HepG2 (cell line): ENCODE measurements at regions not wholly inside any gene's neighbourhood (a gene's known extent, or its start where the extent isn't known, plus 50 kb on each side); places are given as distances from the start of the nearest gene placed in this dataset.
A peak's percentile ranks its signal among the peaks of the same experiment; 100 is the strongest.

ENCODE experiments used
- AKAP8 ChIP-seq: sonication (generic); formaldehyde crosslinking; IDR thresholded peaks from 2 replicates; pipeline ENCODE4 v1.5.1; 2020; ENCODE audit warnings: mild to moderate bottlenecking, missing genetic modification reagents
- CREBL2 ChIP-seq: sonication (generic); formaldehyde crosslinking; IDR thresholded peaks from 2 replicates; pipeline ENCODE4 v1.8.1; 2023; ENCODE audit warnings: missing genetic modification reagents, mild to moderate bottlenecking, borderline replicate concordance
- HDAC2 ChIP-seq: sonication (generic); formaldehyde crosslinking; IDR thresholded peaks from 2 replicates; pipeline ENCODE4 v1.4.0; 2020; ENCODE audit warnings: missing genetic modification reagents
- HMG20B ChIP-seq: conservative IDR thresholded peaks from 2 replicates; pipeline ENCODE4 v1.6.1; 2016; ENCODE audit warnings: missing genetic modification reagents, missing compliant biosample characterization
- MED1 ChIP-seq: sonication (generic); formaldehyde crosslinking; IDR thresholded peaks from 2 replicates; pipeline ENCODE4 v1.4.0; 2020; ENCODE audit warnings: missing genetic modification reagents
- SALL1 ChIP-seq: sonication (generic); formaldehyde crosslinking; IDR thresholded peaks from 2 replicates; pipeline ENCODE4 v1.8.0; 2022; ENCODE audit warnings: mild to moderate bottlenecking, missing genetic modification reagents
- SNRNP70 ChIP-seq: fragments of 200-400 bp; formaldehyde crosslinking; IDR thresholded peaks from 2 replicates; pipeline ENCODE4 v1.6.1; 2017; ENCODE audit warnings: mild to moderate bottlenecking, low read depth, low read length, moderate library complexity
- TEAD3 ChIP-seq: optimal IDR thresholded peaks from 2 replicates; pipeline ENCODE3; 2016; ENCODE audit warnings: borderline replicate concordance
- TEF ChIP-seq: sonication (generic); formaldehyde crosslinking; IDR thresholded peaks from 2 replicates; pipeline ENCODE4 v1.5.0; 2020; ENCODE audit warnings: missing genetic modification reagents
- THAP9 ChIP-seq: sonication (generic); formaldehyde crosslinking; IDR thresholded peaks from 2 replicates; pipeline ENCODE4; 2020; ENCODE audit warnings: missing genetic modification reagents, mild to moderate bottlenecking, borderline replicate concordance
- ZBED4 ChIP-seq: sonication (generic); formaldehyde crosslinking; IDR thresholded peaks from 2 replicates; pipeline ENCODE4 v1.4.0; 2020; ENCODE audit warnings: missing genetic modification reagents, borderline replicate concordance
- ZBTB26 ChIP-seq: IDR thresholded peaks from 2 replicates; pipeline ENCODE4 v1.6.1; 2016; ENCODE audit warnings: missing compliant biosample characterization, missing genetic modification reagents, borderline replicate concordance
- ZBTB42 ChIP-seq: sonication (generic); formaldehyde crosslinking; IDR thresholded peaks from 2 replicates; pipeline ENCODE4 v1.5.0; 2020; ENCODE audit warnings: mild to moderate bottlenecking, missing genetic modification reagents
- ZHX1 ChIP-seq: sonication (generic); formaldehyde crosslinking; IDR thresholded peaks from 2 replicates; pipeline ENCODE4 v1.8.1; 2022; ENCODE audit warnings: low read depth, mild to moderate bottlenecking, missing genetic modification reagents
- ZNF101 ChIP-seq: sonication (generic); formaldehyde crosslinking; IDR thresholded peaks from 2 replicates; pipeline ENCODE4 v1.4.0; 2020; ENCODE audit warnings: mild to moderate bottlenecking, low read depth, missing genetic modification reagents, borderline replicate concordance
- ZNF207 ChIP-seq: fragments of 450-650 bp; IDR thresholded peaks from 2 replicates; pipeline ENCODE4 v1.6.1; 2016; ENCODE audit warnings: antibody characterized with exemption, borderline replicate concordance
- ZNF546 ChIP-seq: sonication (generic); formaldehyde crosslinking; conservative IDR thresholded peaks from 2 replicates; pipeline ENCODE4 v1.8.1; 2023; ENCODE audit warnings: mild to moderate bottlenecking, missing genetic modification reagents

GRCh38 chr20:16124911-16125776 lies 448.1 kb downstream of the KIF16B start (continued):
- TF ChIP-seq ZBTB42 (CRISPR knock-in tag) (no peak), HMG20B (CRISPR knock-in tag) (no peak; the same call in 1 of the 2 replicates), ZNF101 (no peak), ZHX1 (no peak), SALL1 (peak; percentile 90), MED1 (peak; percentile 75), CREBL2 (CRISPR knock-in tag) (no peak), AKAP8 (CRISPR knock-in tag) (no peak), ZBTB26 (CRISPR knock-in tag) (no peak), ZNF546 (CRISPR knock-in tag) (no peak), THAP9 (no peak), ZBED4 (CRISPR knock-in tag) (no peak), ZNF207 (no peak), TEAD3 (CRISPR knock-in tag) (peak; percentile 48), HDAC2 (CRISPR knock-in tag) (peak; percentile 59), SNRNP70 (no peak), TEF (no peak)
